Endothelial cell of umbilical vein (primary cell): ENCODE measurements at regions not wholly inside any gene's neighbourhood (a gene's known extent, or its start where the extent isn't known, plus 50 kb on each side); places are given as distances from the start of the nearest gene placed in this dataset.

Experiments used
- BruUV-seq: library from RNA; stranded (reverse); fragments of 400-500 nt; replicated peaks from 2 replicates; lab custom pipeline; 2021; lab: Mats Ljungman, UMichigan
- CTCF ChIA-PET: fragments of 300-600, 350-600 bp; sonication (Branson Sonifier 250); formaldehyde crosslinking; loops from one replicate; lab custom pipeline; 2021; ENCODE audit warnings: antibody characterized with exemption, inconsistent platforms; lab: Charles Lee
- POLR2A ChIA-PET: fragments of 300-600, 350-600 bp; sonication (Branson Sonifier 250); formaldehyde crosslinking; loops from one replicate; lab custom pipeline; 2021; ENCODE audit warnings: antibody characterized with exemption, inconsistent platforms; lab: Charles Lee
- DNase-seq: peaks from one replicate; pipeline ENCODE4 v3.0.0-alpha.2; 2011; ENCODE audit warnings: low read depth, low spot score
- FAIRE-seq: peaks from 2 replicates; lab custom pipeline; 2011; peaks lifted over from hg19 to GRCh38; lab: Jason Lieb, UNC
- H2AFZ ChIP-seq: 2 replicates; pipeline ENCODE4 v1.6.0; 2012; ENCODE audit warnings: low read depth, low read length, control low read depth, inconsistent platforms
- H3K27ac ChIP-seq: 2 replicates; pipeline ENCODE4 v1.5.1; 2011; ENCODE audit warnings: low read depth, mild to moderate bottlenecking, control low read depth, low read length, moderate library complexity; ENCODE audit not compliant: insufficient read depth
- H3K27me3 ChIP-seq, 2 experiments: 2 replicates each; pipeline versions ENCODE4 v1.6.0 to v1.6.1; 2011; ENCODE audit warnings: low read length in 2 of 2, mixed read lengths in 1 of 2; ENCODE audit not compliant: control insufficient read depth in 2 of 2, insufficient read depth in 2 of 2
- H3K36me3 ChIP-seq, 2 experiments: 2 replicates in 1 of 2; 3 replicates in 1 of 2; pipeline ENCODE4 v1.5.1; 2011; ENCODE audit warnings: low read length in 2 of 2, mild to moderate bottlenecking in 1 of 2, moderate library complexity in 1 of 2; ENCODE audit not compliant: control insufficient read depth in 2 of 2, insufficient read depth in 2 of 2; ENCODE audit errors: extremely low read depth in 1 of 2
- H3K4me1 ChIP-seq: 3 replicates; pipeline ENCODE4 v1.5.1; 2011; ENCODE audit warnings: mild to moderate bottlenecking, low read length; ENCODE audit not compliant: control insufficient read depth, insufficient read depth; ENCODE audit errors: extremely low read depth
- H3K4me2 ChIP-seq: 2 replicates; pipeline ENCODE4 v1.6.1; 2011; ENCODE audit warnings: low read length, control low read depth, mixed read lengths; ENCODE audit not compliant: insufficient read depth
- H3K4me3 ChIP-seq, 3 experiments: fragments of 200-600 bp in 1 of 3; sonication (generic), shearing (Covaris generic) in 1 of 3; replicated peaks in 1 of 3; 2 replicates each; pipeline ENCODE4 v1.5.1; 2011 to 2016; ENCODE audit warnings: control low read depth in 3 of 3, low read length in 3 of 3, mild to moderate bottlenecking in 2 of 3, inconsistent platforms in 1 of 3, low read depth in 1 of 3, moderate library complexity in 1 of 3; ENCODE audit not compliant: insufficient read depth in 1 of 3
- H3K79me2 ChIP-seq: 2 replicates; pipeline ENCODE4 v1.6.0; 2012; ENCODE audit warnings: low read length, inconsistent platforms; ENCODE audit not compliant: control insufficient read depth, insufficient read depth
- H3K9ac ChIP-seq: replicated peaks from 2 replicates; pipeline ENCODE3; 2011; ENCODE audit warnings: low read length, control low read depth; ENCODE audit not compliant: insufficient read depth; ENCODE audit errors: extremely low read depth
- H3K9me1 ChIP-seq: replicated peaks from 3 replicates; pipeline ENCODE4 v1.6.0; 2011; ENCODE audit warnings: mild to moderate bottlenecking, low read length; ENCODE audit not compliant: control insufficient read depth, insufficient read depth; ENCODE audit errors: extremely low read depth
- H3K9me3 ChIP-seq: replicated peaks from 2 replicates; pipeline ENCODE4 v1.5.1; 2012; ENCODE audit warnings: low read length, inconsistent platforms; ENCODE audit not compliant: control insufficient read depth, insufficient read depth
- H4K20me1 ChIP-seq: replicated peaks from 2 replicates; pipeline ENCODE3; 2011; ENCODE audit warnings: mild to moderate bottlenecking, low read length; ENCODE audit not compliant: control insufficient read depth, insufficient read depth; ENCODE audit errors: extremely low read depth
- EZH2 ChIP-seq: IDR thresholded peaks from 2 replicates; pipeline ENCODE4 v1.6.1; 2012; ENCODE audit warnings: borderline replicate concordance, low read depth, mild to moderate bottlenecking, moderate library complexity, low read length, inconsistent platforms; ENCODE audit not compliant: severe bottlenecking
- FOS ChIP-seq: IDR thresholded peaks from 2 replicates; pipeline ENCODE4 v1.6.1; 2011; ENCODE audit warnings: mild to moderate bottlenecking, low read length, moderate library complexity, borderline replicate concordance; ENCODE audit not compliant: insufficient read depth
- GATA2 ChIP-seq: IDR thresholded peaks from 2 replicates; pipeline ENCODE4 v1.7.0; 2011; ENCODE audit warnings: low read depth, mild to moderate bottlenecking, moderate library complexity, mixed read lengths, low read length; ENCODE audit not compliant: insufficient read length, insufficient read depth
- JUN ChIP-seq: IDR thresholded peaks from 2 replicates; pipeline ENCODE4 v1.6.1; 2011; ENCODE audit warnings: borderline replicate concordance, low read depth; ENCODE audit not compliant: insufficient read length, insufficient read depth
- MYC ChIP-seq: IDR thresholded peaks from one replicate; pipeline ENCODE4 v1.6.1; 2011; ENCODE audit warnings: mild to moderate bottlenecking, low read depth, low read length
- POLR2A ChIP-seq: IDR thresholded peaks from 2 replicates; pipeline ENCODE4 v1.6.1; 2012; ENCODE audit warnings: low read depth, mild to moderate bottlenecking, control low read depth, low read length
- POLR2AphosphoS5 ChIP-seq: IDR thresholded peaks from 2 replicates; pipeline ENCODE4 v1.6.1; 2012; ENCODE audit warnings: low read depth, mild to moderate bottlenecking, control low read depth, low read length, moderate library complexity; ENCODE audit not compliant: insufficient read depth
- dilution Hi-C: fragments of 300-500 bp; cut with MboI; formaldehyde crosslinking; loops from one replicate; pipeline ENCODE4 v1.15.0; 2019; ENCODE audit warnings: low sequenced_read_pairs; ENCODE audit not compliant: extremely low pct_ligation_motif_present
- intact Hi-C: fragments of 100-400 bp; cut with micrococcal nuclease; formaldehyde crosslinking; loops from one replicate; pipeline ENCODE4 v1.10.0; 2022
- TF ChIP-seq, protein P1 (sequence below): IDR thresholded peaks from 2 replicates; pipeline ENCODE4 v1.6.1; 2011; ENCODE audit not compliant: insufficient read depth, insufficient read length
- TF ChIP-seq, protein P2 (sequence below), 2 donors: IDR thresholded peaks; 1 replicate in 1 of 2; 2 replicates in 1 of 2; pipeline ENCODE4 v1.5.1; 2011; ENCODE audit warnings: low read length in 2 of 2, mild to moderate bottlenecking in 2 of 2, moderate library complexity in 2 of 2, control low read depth in 1 of 2, inconsistent platforms in 1 of 2, low read depth in 1 of 2; ENCODE audit not compliant: insufficient read depth in 1 of 2; ENCODE audit errors: extremely low read depth in 1 of 2

- Histone ChIP-seq H3K27me3 (no peaks in the 10 kb centered on the region), H3K4me3 (no peak overlapping the region), H3K36me3 (no peaks in the 10 kb centered on the region), H3K9ac (no peak overlapping the region), H3K27ac (no peak overlapping the region), H4K20me1 (no peaks in the 10 kb centered on the region), H2AFZ (no peak overlapping the region), H3K4me2 (no peak overlapping the region), H3K4me1 (no peaks in the 10 kb centered on the region), H3K79me2 (no peaks in the 10 kb centered on the region), H3K9me1 (no peaks in the 10 kb centered on the region), H3K9me3 (no peaks in the 10 kb centered on the region)
- TF ChIP-seq MYC (no peak), EZH2 (no peak)
- TF ChIP-seq, protein P1, sequence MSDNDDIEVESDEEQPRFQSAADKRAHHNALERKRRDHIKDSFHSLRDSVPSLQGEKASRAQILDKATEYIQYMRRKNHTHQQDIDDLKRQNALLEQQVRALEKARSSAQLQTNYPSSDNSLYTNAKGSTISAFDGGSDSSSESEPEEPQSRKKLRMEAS = no peak
- TF ChIP-seq, protein P2, sequence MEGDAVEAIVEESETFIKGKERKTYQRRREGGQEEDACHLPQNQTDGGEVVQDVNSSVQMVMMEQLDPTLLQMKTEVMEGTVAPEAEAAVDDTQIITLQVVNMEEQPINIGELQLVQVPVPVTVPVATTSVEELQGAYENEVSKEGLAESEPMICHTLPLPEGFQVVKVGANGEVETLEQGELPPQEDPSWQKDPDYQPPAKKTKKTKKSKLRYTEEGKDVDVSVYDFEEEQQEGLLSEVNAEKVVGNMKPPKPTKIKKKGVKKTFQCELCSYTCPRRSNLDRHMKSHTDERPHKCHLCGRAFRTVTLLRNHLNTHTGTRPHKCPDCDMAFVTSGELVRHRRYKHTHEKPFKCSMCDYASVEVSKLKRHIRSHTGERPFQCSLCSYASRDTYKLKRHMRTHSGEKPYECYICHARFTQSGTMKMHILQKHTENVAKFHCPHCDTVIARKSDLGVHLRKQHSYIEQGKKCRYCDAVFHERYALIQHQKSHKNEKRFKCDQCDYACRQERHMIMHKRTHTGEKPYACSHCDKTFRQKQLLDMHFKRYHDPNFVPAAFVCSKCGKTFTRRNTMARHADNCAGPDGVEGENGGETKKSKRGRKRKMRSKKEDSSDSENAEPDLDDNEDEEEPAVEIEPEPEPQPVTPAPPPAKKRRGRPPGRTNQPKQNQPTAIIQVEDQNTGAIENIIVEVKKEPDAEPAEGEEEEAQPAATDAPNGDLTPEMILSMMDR (IDR thresholded peaks at IDR 0.05; ENCODE audit: extremely low read depth in 1 of 2, insufficient read depth in 1 of 2, low read depth in 1 of 2, low read length in 2 of 2) = no peak
- ChIA-PET CTCF (interaction anchor here (0.7 kb wide), 1 partner anchor 47 kb away, joined by 3 read pairs; no protein-coding TSS in a partner anchor), POLR2A (no interaction called here)
- no TSS peak for BruUV-seq
- intact Hi-C loops (no loop called here), dilution Hi-C loops (no loop called here)
- FAIRE-seq (no peak), DNase-seq (no peak)
These were observed 397.7 kb upstream of the RIOK2 start for GRCh38 chr5:97580746-97581145.

DNA sequence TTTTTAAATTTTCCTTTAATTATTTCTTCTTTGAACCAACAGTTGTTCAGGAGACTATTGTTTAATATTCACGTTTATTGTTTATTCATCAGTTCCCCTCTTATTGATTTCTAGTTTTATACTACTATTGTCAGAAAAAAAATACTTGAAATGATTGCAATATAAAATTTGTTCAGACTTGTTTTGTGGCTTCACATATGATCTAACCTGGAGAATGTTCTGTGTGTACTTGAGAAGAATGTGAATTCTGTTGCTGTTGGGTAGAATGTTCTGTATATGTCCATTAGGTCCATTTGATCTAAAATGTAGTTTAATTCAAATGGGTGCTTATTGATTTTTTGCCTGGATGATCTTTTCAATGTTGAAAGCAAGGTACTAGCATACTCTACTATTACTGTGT lies 408.7 kb upstream of the RIOK2 start:
- H3K4me3 ChIP-seq = no peak overlapping the region
- TF ChIP-seq, protein P1 = no peak
- TF ChIP-seq, protein P2 (IDR thresholded peaks at IDR 0.05; ENCODE audit: extremely low read depth in 1 of 2, insufficient read depth in 1 of 2, low read depth in 1 of 2, low read length in 2 of 2) = no peak
- TF ChIP-seq POLR2A (no peak), GATA2 (no peak), FOS (no peak), JUN (no peak), POLR2AphosphoS5 (no peak), MYC (no peak), EZH2 (no peak)
- no TSS peak for BruUV-seq
- no peaks in the 10 kb centered on the region for H3K79me2 ChIP-seq
- DNase-seq (no peak), FAIRE-seq (no peak)
- H3K9me3 ChIP-seq = no peaks in the 10 kb centered on the region
- ChIA-PET CTCF (no interaction called here), POLR2A (no interaction called here)
- intact Hi-C loops = no loop called here
- no peak overlapping the region for H2AFZ ChIP-seq
- no peak overlapping the region for H3K9ac ChIP-seq
- no peaks in the 10 kb centered on the region for H3K36me3 ChIP-seq
- H4K20me1 ChIP-seq = no peaks in the 10 kb centered on the region
- H3K4me1 ChIP-seq = no peaks in the 10 kb centered on the region
- H3K27me3 ChIP-seq = no peaks in the 10 kb centered on the region
- dilution Hi-C loops = no loop called here
- H3K4me2 ChIP-seq = no peak overlapping the region
- H3K9me1 ChIP-seq = no peaks in the 10 kb centered on the region
- H3K27ac ChIP-seq = no peak overlapping the region
